Endothelial cell of umbilical vein (primary cell): ENCODE measurements at regions not wholly inside any gene's neighbourhood (a gene's known extent, or its start where the extent isn't known, plus 50 kb on each side); places are given as distances from the start of the nearest gene placed in this dataset.

Source experiments
- EZH2 ChIP-seq: IDR thresholded peaks from 2 replicates; pipeline ENCODE4 v1.6.1; 2012; ENCODE audit warnings: borderline replicate concordance, low read depth, mild to moderate bottlenecking, moderate library complexity, low read length, inconsistent platforms; ENCODE audit not compliant: severe bottlenecking
- FOS ChIP-seq: IDR thresholded peaks from 2 replicates; pipeline ENCODE4 v1.6.1; 2011; ENCODE audit warnings: mild to moderate bottlenecking, low read length, moderate library complexity, borderline replicate concordance; ENCODE audit not compliant: insufficient read depth
- GATA2 ChIP-seq: IDR thresholded peaks from 2 replicates; pipeline ENCODE4 v1.7.0; 2011; ENCODE audit warnings: low read depth, mild to moderate bottlenecking, moderate library complexity, mixed read lengths, low read length; ENCODE audit not compliant: insufficient read length, insufficient read depth
- JUN ChIP-seq: IDR thresholded peaks from 2 replicates; pipeline ENCODE4 v1.6.1; 2011; ENCODE audit warnings: borderline replicate concordance, low read depth; ENCODE audit not compliant: insufficient read length, insufficient read depth
- MYC ChIP-seq: IDR thresholded peaks from one replicate; pipeline ENCODE4 v1.6.1; 2011; ENCODE audit warnings: mild to moderate bottlenecking, low read depth, low read length
- POLR2A ChIP-seq: IDR thresholded peaks from 2 replicates; pipeline ENCODE4 v1.6.1; 2012; ENCODE audit warnings: low read depth, mild to moderate bottlenecking, control low read depth, low read length
- POLR2AphosphoS5 ChIP-seq: IDR thresholded peaks from 2 replicates; pipeline ENCODE4 v1.6.1; 2012; ENCODE audit warnings: low read depth, mild to moderate bottlenecking, control low read depth, low read length, moderate library complexity; ENCODE audit not compliant: insufficient read depth
- TF ChIP-seq, protein P1 (sequence below), 2 donors: IDR thresholded peaks; 1 replicate in 1 of 2; 2 replicates in 1 of 2; pipeline ENCODE4 v1.5.1; 2011; ENCODE audit warnings: low read length in 2 of 2, mild to moderate bottlenecking in 2 of 2, moderate library complexity in 2 of 2, control low read depth in 1 of 2, inconsistent platforms in 1 of 2, low read depth in 1 of 2; ENCODE audit not compliant: insufficient read depth in 1 of 2; ENCODE audit errors: extremely low read depth in 1 of 2
- TF ChIP-seq, protein P2 (sequence below): IDR thresholded peaks from 2 replicates; pipeline ENCODE4 v1.6.1; 2011; ENCODE audit not compliant: insufficient read depth, insufficient read length

DNA sequence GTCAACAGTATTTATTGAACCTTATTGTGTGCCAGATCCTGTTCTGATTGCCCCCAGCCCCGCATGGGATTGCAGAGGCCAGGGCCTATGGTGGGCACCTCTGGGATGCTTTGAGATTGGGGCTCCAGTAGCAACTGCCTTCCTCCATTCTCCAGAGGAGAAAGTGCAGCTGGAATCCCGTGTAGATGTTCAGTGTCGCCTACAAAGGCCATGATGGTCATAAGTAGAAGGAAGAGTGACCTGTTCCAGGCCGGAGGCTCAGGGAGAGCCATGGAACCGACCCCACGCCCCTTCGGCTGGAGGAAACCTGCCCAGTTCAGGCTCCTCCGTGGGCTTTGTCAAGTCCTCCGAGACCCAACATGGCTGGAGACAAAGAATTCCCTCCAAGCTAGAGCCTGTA lies 287.5 kb downstream of the FBXW7 start:
- TF ChIP-seq, protein P1, sequence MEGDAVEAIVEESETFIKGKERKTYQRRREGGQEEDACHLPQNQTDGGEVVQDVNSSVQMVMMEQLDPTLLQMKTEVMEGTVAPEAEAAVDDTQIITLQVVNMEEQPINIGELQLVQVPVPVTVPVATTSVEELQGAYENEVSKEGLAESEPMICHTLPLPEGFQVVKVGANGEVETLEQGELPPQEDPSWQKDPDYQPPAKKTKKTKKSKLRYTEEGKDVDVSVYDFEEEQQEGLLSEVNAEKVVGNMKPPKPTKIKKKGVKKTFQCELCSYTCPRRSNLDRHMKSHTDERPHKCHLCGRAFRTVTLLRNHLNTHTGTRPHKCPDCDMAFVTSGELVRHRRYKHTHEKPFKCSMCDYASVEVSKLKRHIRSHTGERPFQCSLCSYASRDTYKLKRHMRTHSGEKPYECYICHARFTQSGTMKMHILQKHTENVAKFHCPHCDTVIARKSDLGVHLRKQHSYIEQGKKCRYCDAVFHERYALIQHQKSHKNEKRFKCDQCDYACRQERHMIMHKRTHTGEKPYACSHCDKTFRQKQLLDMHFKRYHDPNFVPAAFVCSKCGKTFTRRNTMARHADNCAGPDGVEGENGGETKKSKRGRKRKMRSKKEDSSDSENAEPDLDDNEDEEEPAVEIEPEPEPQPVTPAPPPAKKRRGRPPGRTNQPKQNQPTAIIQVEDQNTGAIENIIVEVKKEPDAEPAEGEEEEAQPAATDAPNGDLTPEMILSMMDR (IDR thresholded peaks at IDR 0.05; ENCODE audit: extremely low read depth in 1 of 2, insufficient read depth in 1 of 2, low read depth in 1 of 2, low read length in 2 of 2), result no peak
- TF ChIP-seq EZH2, result no peak
- TF ChIP-seq POLR2A, result no peak
- TF ChIP-seq, protein P2, sequence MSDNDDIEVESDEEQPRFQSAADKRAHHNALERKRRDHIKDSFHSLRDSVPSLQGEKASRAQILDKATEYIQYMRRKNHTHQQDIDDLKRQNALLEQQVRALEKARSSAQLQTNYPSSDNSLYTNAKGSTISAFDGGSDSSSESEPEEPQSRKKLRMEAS, result no peak
- no peak for TF ChIP-seq JUN
- no peak for TF ChIP-seq POLR2AphosphoS5
- no peak for TF ChIP-seq MYC
- no peak for TF ChIP-seq FOS
- no peak for TF ChIP-seq GATA2
